SIG-M5 (cell line): ENCODE measurements at regions not wholly inside any gene's neighbourhood (a gene's known extent, or its start where the extent isn't known, plus 50 kb on each side); places are given as distances from the start of the nearest gene placed in this dataset.
A peak's percentile ranks its signal among the peaks of the same experiment; 100 is the strongest.

Experiments
- DNase-seq: peaks from one replicate; lab custom pipeline; 2025; lab: John Stamatoyannopoulos, UW

DNA sequence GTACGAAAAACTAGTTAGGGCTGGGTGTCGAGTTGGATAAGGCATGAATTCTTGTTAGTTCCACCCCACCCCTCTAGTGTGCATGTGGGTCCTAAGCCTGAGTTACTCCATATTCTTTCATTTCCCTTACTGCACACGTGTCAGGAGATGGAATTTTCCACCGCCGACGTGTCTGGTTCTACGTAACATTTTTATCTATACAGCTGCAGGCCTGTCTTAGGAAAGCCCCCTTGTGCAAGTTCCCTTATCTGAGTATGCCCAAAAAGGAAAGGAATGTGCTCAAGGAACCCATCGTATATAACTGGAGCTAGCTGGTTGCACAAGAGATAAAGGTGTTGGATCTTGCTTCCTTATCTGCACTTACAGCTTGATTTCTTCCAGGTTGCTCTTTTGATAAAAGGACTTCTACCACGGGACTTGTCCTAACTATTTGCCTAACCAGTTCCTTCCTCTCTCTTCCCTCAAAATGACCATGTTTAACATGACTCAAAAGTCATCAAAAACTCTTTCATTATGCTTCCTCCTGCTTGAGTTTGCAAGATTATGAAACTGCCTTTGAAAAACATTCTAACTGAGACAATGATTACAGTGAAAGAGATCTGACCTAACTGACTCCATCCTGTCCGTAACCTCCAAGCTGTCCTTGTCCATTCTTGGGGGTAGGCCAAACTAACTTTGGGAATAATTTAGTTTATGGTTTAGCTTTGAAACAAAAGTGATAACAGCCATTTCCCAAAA, 181.4 kb downstream of the AKR1D1 start:
- DNase-seq = peak; percentile 84

DNA sequence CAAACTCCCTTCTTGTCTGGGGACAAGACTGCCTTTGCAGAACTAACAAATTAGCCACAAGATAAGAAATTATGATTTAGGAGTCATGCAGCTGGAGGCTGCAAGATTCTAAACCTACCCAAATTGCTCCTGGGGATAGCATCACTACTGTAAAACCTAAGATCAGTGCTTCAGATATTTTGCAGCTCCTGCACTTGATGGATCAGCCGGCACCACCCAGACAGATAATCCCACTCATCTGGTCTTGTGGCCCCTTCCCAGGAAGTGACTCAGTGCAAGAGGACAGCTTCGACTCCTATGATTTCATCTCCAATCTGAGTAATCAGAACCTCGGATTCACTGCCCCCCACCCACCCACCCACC, 181.9 kb downstream of the AKR1D1 start:
- DNase-seq = no peak

DNA sequence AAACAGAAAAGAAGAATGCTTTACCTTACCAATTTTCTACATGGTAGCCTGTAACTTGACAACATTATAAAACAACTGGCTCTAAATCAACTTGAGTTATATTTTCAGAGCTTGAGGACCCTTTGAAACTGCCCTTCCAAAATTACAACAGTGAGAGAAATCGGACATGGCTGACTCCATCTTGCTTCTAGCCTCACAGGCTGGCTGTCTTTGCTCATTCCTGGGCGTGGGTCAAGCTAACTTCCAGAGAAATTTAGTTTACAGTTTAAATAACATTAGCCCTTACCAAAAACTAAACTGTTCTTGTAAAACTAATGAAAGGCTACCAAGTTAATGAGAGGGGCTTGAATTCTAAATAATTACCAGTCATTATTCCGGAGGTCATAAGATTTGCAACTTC, 183.4 kb downstream of the AKR1D1 start:
- no peak for DNase-seq

DNA sequence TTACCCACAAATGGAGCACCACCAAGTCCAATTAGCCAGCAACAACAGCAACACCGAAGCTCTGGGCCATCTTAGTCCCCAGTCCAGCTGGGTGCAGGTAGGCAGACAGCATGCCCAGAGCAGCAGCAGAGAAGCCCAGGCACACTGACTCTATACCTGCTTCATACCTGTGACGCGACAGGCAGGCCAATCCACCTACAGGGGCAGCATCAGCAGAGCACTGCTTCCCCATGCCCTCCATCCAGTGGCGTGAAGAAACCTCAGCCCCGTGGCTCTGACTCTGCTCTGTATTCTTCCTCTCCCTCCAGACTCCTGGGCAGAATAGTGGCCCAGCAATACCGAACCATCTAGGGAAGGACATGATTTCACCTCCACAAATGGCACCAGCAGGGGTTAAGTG, 191.7 kb downstream of the AKR1D1 start:
- DNase-seq = no peak

DNA sequence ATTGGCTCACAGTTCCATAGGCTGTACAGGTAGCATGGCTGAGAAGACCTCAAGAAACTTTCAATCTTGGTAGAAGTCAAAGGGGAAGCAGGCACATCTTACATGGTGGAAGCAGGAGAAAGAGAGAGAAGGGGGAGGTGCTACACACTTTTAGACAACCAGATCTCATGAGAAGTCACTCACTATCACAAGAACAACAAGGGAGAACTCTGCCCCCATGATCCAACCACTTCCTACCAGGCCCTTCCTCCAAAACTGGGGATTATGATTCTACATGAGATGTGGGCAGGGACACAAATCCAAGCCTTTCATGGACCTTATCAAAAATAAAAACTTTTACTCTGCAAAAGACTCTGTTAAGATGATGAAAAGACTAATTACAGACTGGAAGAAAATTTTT, 183.2 kb upstream of the TRIM24 start:
- DNase-seq = no peak

DNA sequence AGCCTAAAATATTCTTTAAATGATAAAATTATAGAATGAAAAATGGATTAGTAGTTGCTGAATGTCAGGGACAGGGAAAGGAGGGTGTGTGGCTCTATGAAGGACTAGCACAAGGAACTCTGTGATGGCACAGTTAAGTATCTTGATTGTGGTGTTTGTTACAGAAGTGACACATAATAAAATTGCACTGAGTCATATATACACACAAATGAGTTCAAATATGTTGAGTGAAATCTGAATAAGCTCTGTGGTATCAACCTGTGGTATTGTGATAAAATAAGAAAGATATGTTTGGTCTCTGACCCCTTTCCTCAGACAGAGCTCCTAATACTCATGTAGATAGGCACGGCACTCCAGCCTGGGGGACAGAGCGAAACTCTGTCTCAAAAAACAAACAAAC, 181.5 kb upstream of the TRIM24 start:
- DNase-seq = no peak

DNA sequence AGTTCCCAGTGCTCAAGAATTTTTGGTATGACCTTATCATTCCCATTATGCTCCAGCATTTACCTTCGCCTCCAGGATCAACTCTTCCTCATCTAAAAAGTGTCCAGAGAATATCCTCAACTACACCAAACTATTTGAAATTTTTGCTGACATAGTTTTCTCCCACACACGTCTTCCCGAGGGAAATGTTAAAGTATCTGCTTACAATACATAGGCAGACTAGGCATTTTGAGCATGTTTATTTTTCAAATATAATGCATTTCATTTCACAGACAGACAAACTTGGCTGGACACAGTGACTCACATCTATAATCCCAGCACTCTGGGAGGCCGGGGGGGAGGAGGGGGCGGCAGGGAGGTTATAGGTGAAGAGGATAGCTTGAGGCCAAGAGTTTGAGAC, 177.1 kb upstream of the TRIM24 start:
- no peak for DNase-seq

DNA sequence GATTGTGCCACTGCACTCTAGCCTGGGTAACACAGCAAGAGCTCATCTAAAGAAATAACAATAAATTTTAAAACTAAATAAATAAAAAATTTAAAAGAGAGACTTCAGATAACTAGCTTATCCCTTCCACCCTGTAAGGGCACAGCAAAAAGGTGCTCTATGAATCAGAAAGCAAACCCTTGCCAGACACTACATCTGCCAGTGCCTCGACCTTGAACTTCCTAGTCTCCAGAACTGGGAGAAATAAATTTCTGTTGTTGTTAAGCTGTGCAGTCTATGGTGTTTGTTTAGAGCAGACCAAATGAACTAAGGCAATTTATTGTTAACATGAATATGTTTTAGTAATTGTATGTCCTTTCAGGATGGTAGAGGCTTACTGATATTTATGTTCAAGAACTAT, 174.9 kb upstream of the TRIM24 start:
- DNase-seq = no peak

DNA sequence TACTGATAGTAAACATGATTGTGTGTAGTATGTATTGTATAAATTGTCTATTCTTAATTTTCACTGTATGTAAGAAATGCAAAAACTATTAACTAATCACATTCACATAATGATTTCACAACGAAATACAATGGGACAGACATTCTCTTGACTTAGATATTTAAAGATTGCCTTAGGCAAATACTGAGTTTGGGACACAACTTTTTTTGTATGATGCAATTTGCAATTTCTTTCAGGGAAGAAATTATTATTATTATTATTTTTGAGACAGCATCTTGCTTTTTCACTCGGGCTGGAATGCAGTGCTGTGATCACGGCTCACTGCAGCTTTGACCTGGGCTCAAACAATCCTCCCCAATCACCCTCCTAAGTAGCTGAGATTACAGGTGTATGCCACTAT, 173.2 kb upstream of the TRIM24 start:
- no peak for DNase-seq

DNA sequence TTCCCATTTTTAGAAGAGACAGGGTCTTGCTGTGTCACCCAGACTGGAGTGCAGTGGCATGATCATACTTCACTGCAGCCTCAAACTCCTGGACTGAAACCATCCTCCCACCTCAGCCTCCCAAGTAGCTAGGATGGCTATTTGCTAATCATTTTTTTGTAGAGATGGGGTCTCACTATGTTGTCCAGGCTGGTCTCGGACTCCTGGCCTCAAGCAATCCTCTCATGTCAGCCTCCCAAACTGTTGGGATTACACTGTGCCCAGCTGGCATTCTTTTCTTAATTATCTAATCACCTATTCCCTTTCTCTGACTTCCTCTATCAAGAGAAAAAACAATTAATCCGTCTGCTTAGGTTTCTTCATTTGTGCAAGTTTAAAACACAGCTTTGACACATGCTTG, 172.5 kb upstream of the TRIM24 start:
- no peak for DNase-seq

DNA sequence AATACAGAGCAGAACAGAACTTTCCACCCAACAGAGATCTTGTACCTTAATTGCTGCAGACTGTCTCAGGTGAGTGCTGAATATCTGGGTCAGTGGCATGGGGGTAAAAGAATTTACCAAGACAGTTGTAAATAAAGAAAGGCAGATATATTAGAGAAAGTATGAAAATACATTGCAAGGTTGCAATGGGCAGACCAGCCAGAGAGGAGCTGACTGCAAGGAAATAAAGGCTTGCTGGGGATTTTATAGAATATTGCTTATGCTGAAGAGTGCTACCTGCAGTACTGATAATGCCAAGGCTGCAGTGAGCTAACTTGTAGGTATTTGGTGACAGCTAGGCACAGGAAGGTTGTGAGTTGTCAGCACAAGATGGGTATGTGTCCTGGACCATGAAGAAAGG, 171.0 kb upstream of the TRIM24 start:
- no peak for DNase-seq

DNA sequence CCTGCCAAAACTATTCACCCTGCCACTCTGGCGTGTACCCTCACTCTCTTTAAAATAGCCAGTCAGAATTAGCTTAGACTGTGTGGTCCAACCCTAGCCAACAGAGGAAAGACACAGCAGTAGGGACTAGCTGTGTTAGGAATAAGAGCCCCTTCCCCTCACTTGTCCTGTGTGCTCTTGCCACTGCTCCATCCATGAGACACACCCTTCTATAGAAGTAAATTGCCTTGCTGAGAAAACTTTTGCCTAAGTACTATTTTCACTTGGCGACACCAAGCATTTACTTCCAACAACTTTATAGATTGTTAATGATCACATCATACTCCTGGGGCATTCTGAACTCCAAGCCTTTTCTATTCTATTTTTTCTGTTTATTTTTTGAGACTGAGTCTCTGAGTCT, 170.2 kb upstream of the TRIM24 start:
- no peak for DNase-seq

DNA sequence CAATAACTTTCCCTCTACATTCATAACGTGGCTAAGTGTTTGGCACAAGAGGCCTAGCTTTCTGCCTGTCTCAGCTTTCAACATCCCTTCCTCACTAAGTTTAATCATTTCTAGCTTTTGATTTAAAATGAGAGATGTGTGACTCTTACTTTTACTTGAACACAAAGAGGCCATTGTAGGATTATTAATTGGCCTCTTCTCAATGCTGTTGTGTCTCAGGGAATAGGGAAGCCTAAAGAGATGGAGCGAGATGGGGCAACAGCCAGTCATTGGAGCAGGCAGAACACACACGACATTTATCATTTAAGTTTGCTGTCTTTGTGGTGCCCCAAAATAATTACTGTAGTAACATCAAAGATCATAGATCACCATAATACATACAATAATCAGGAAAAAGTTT, 167.1 kb upstream of the TRIM24 start:
- DNase-seq = no peak

DNA sequence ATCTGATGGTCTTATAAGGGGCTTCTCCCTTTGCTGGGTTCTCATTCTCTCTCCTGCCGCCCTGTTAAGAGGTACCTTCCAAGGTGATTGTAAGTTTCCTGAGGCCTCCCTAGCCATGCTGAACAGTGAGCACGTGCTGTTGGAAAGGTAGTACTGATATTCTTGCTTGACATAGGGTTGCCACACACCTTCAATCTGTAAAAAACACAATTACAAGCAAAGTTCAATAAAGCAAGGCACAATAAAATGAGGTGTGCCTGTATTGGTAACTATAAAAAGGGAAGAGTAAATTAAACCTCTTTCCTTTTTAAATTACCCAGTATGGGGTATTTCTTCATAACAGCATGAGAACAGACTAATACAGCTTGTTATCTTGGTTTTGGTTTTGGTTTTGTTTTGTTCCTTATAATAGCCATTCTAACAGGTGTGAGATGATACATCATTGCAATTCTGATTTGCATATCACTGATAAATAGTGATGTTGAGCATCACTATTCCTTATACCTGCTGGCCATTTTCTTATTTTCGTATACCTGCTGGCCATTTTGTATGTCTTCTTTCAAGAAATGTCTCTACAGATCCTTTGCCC, 164.9 kb upstream of the TRIM24 start:
- no peak for DNase-seq

DNA sequence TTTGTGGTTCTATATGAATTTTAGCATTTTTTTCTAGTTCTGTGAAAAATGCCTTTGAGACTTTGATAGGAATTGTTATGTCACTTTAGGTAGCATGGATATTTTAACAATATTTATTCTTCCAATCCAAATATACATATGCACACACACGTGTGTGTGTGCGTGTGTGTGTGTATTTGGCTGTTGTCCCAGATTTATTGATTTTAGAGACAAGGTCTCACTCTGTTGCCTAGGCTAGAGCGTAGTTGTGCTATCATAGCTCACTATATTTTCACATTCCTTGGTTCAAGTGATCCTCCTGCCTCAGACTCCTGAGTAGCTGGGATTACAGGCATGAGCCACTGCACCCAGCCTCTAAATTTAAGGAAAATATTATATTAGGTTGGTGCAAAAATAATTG, 162.5 kb upstream of the TRIM24 start:
- DNase-seq = no peak

DNA sequence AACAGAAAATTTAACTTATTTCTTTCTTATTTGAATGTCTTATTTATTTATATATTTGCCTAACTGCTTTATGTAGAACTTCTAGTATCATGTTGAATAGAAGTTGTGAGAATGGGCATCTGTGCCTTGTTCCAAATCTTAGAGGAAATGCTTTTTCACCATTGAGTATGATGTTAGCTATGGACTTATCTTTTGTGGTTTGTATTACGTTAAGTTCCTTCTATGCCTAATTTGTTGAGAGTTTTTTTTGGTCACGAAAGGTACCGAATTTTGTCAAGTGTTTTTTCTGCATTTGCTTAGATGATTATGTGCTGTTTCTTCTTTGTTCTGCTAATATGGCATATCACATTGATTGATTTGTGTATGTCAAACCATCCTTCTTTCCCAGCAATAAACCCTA, 161.0 kb upstream of the TRIM24 start:
- DNase-seq = no peak

DNA sequence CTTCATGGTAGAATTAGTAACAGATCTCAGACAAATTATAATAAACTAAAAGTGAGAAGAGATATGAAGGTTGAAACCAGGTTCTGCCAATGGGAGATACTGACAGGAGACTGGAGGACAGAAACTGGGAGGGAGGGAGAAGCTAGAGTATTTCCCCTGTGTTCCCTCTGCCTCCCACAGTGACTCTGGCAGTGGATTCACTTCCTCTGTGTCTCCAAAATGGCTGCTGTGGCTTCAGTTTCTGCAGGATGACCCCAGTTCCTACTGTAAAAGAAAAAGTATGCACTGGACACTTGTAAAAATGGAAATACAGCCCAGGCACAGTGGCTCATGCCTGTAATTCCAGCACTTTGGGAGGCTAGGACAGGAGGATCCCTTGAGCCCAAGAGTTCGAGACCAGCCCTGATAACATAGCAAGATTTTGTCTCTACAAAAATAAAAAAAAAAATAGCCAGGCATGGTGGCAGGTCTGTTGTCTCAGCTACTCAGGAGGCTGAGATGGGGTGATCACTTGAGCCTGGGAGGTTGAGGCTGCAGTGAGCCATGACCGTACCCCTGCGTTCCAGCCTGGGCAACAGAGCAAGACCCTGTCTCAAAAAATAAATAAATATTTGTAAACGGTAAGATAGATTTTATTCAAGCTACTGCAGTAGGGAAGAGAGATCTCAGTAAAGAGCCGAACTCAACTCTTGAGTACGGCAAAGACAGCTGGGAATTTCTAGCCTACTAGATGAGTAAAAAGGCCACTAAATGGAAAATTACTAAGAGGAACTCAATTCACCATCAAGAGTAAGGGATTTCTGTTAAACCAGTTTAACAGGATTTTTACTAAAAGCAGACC, 156.6 kb upstream of the TRIM24 start:
- no peak for DNase-seq

DNA sequence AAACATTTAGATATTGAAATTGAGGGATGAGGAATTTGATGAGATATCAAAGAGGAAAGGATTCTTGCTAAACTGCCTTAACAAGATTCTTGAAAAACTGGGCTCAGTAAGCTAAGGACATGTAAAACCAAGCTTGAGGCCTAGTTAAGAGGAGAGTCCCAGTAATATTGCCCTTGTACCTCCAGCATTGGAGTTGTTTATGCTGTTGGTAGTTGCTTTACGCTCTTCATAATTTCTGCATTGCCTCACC, 156.1 kb upstream of the TRIM24 start:
- DNase-seq = no peak

DNA sequence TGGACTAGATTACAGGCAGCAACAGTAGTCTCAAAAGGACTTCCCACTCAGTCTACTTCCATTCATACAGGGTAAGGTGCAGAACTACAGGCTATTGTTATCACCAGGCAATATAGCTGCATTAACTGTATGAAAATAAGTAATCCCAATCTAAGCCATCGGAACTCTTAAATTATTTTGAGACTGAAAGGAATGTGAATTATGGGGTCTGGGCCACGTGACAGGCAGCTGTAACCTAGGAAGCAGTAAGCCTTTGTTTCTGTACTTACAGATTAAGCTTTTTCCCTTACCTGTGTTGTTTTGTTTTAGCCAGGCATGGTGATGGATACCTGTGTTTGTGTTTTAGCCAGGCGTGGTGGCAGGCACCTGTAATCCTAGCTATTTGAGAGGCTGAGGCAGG, 152.4 kb upstream of the TRIM24 start:
- DNase-seq = no peak

DNA sequence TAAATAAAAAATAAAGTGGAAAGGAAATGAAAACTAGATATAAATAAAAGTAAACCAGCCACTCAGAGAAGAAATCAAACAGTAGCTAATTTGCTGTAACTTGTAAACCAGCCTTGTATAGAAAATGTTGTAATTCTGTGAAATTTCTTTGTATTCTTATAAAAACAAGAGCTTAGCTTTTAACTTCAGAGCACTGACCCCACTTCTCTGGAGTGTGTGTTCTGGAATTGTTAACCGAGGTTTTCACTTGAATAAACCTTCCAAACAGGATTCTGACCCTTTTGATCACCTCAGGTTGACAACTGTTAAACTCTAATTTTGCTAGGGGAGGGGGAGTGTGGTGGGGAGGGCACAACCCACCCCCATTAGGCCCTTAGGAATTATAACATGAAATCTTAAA, 151.9 kb upstream of the TRIM24 start:
- no peak for DNase-seq

DNA sequence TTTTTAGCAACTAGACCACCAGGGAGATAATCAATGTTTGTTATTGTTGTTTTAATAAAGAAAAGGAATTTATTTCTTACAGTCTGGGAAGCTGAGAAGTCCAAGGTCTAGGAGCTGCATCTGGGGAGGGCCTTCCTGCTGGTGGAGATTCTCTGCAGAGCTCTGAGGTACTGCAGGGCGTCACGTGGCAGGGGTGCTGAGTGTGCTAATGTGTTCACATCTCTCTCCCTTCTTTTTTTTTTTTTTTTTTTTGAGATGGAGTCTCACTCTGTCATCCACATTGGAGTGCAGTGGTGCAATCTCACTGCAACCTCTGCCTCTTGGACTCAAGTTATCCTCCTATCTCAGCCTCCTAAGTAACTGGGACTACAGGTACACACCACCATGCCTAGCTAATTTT, 150.9 kb upstream of the TRIM24 start:
- no peak for DNase-seq

DNA sequence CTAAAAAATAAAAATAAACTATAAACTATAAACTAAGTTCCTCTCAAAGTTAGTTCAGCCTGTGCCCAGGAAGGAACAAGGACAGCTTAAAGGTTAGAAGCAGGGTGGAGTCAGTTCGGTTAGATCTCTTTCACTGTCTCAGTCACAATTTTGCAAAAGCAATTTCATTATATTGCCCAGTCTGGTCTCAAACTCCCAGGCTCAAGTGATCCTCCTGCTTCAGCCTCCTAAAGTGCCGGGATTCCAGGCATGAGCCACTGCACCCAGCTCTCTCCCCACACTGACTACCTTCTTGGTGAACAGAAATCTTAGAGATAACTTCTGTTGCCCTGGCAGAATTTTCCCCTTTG, 146.3 kb upstream of the TRIM24 start:
- DNase-seq = no peak

DNA sequence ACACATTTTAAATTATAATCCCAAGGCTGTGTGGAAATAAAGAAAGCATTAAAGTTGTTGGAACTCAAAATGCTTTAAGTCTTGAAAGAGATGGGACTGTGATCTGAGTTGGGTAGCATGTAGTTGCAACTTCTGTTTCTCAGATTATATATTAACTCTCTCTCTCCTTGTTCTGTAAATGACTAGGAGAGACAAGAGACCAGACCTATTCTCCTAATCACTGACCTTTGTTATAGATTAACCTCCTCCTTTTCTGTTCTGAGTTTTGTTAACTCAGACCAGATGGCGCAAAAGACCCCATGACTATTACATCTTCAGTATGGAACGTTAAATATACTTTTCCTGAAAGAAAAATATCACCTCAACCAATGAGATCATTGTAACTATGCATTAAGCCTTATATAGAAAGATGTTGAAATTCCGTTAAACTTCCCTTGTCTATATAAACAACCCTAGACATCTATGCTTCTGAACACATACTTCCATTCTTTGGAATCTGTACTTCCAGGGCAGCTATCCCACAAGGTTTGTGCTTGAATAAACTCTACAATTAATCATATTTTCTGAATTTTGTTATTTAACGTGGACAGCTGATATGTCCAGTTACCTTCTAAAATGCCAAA, 143.5 kb upstream of the TRIM24 start:
- no peak for DNase-seq
